ENCODE measurements at regions not wholly inside any gene's neighbourhood (a gene's known extent, or its start where the extent isn't known, plus 50 kb on each side); places are given as distances from the start of the nearest gene placed in this dataset.
"Not testable (repeated sequence)": the region's sequence is repeated elsewhere in the genome, so short reads cannot be mapped to it uniquely, and the experiment has no call there.

DNA sequence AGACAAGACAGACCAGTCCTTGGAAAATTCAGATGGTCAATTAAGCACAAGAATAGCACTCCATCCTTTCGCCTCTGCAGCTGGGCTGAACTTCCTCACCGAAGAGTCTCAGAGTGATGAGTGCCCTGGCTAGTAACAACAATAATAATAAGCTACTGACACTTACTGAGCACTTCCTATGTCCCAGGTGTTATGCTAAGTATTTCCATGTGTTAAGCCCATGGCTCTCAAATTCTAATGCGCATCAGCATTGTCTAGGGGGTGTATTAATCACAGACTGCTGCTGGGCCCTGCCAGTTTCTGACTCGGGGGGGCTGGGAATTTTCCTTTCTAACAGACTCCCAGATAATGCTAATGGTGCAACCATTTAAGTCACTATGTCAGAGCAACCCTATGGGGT is 118.2 kb upstream of the LRFN2 start:
- no peak for DNase-seq (ENCODE audit: low read depth in 4 of 4, low spot score in 3 of 4)

- DNase-seq (ENCODE audit: low read depth in 4 of 4, low spot score in 3 of 4), result no peak
Measured at GRCh38 chr6:40701352-40702007, 114.3 kb upstream of the LRFN2 start.

DNA sequence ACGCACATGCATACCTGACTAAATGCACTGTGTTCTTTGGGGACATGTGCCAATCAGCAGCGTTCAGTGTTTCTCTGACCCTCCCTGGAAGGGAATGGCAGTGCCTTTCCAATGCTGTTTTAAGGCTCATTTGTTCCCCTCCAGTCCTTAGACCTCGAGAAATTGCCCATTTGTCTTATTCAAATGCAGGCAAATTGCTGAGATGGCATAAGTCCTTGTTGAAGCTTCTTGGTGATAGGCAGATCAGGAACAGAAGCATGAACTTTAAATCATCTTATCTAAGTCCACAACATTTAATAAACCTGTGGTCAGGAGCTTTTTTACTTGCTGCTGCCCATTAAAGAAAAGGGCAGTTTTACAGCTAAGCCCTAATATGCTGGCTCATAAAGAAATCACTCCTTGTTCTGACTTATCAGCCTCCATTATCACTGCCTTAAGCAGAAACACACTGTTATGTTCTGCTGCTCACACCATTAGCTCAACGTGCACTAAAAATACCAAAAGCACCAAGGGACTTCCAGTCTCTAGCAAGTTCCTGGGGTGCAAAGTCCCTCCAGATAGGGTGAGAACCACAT is 112.9 kb upstream of the LRFN2 start:
- no peak for DNase-seq (ENCODE audit: low read depth in 4 of 4, low spot score in 3 of 4)

GRCh38 chr6:40695750-40696415 is 108.7 kb upstream of the LRFN2 start:
- DNase-seq (ENCODE audit: low read depth in 4 of 4, low spot score in 3 of 4), result no peak

DNA sequence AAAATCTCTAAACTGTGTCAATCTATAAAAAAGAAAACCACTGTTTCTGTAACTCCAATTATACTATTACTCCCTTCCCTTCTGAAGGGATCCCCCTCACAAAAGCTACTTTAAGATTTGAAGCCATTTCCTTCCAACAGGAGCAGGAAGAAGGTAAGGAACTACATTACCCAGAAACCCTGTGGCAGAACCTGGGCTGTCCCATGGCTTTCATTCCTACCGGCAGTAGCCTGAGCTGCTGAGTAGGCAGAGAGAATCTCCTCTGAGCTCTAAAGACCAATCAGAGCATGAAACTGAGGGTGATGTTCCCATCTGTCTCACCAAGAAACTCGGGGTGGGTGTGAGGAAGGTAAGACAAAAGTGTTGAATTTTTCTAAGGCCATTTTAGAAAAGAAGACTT is 108.0 kb upstream of the LRFN2 start:
- no peak for DNase-seq (ENCODE audit: low read depth in 4 of 4, low spot score in 3 of 4)

- DNase-seq (ENCODE audit: low read depth in 4 of 4, low spot score in 3 of 4), result no peak
Measured at GRCh38 chr6:40693768-40694167, 106.6 kb upstream of the LRFN2 start.

- DNase-seq (ENCODE audit: low read depth in 4 of 4, low spot score in 3 of 4), result no peak
Measured at GRCh38 chr6:40692337-40692736, 105.2 kb upstream of the LRFN2 start.

DNA sequence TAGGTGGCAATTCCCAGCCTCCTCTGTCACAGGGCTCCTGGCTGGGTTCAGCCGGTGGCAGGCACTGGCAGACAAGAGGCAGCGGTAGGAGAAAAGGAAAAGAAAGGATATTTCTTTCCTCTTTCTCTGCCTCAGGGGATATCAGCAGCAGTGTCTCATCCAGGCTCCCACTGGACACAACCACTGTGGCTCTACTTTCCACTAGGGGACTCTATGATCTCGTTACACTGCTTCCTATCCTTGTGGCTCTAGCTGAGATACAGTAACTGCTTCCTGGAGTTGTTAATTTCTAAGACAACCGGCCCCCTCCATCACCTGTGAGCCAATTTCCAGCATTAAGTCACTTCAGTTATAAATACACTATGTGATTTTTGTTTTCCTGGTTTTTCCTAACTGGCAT is 102.0 kb upstream of the LRFN2 start:
- DNase-seq (ENCODE audit: low read depth in 4 of 4, low spot score in 3 of 4), result no peak

GRCh38 chr6:40688214-40688761 is 101.1 kb upstream of the LRFN2 start:
- no peak for DNase-seq (ENCODE audit: low read depth in 4 of 4, low spot score in 3 of 4)

GRCh38 chr6:40685862-40686261 is 98.7 kb upstream of the LRFN2 start:
- DNase-seq (ENCODE audit: low read depth in 4 of 4, low spot score in 3 of 4), result no peak

DNA sequence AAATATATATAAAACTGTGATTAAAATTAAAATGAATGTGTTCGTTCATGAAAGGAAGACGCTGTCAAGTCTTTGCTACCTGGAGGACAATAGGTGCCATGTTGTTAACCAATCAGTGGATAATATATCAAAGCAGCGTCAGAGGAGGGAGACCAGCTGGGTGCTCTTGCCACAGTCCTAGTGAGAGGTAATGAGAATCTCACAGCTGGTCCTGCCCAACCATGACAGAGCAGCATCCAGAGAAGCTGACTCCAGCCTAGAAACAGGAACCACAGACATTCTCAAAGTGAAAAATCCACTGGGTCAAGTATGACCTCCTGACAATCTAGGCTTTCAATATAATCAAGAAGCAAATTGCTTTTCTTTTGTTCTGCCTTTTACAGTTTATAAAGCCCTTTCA is 94.5 kb upstream of the LRFN2 start:
- no peak for DNase-seq (ENCODE audit: low read depth in 4 of 4, low spot score in 3 of 4)

- DNase-seq (ENCODE audit: low read depth in 4 of 4, low spot score in 3 of 4), result no peak
Measured at GRCh38 chr6:40678941-40679340, 91.8 kb upstream of the LRFN2 start.

- no peak for DNase-seq (ENCODE audit: low read depth in 4 of 4, low spot score in 3 of 4)
Measured at GRCh38 chr6:40674170-40674569, 87.0 kb upstream of the LRFN2 start.

GRCh38 chr6:40672087-40672486 is 84.9 kb upstream of the LRFN2 start:
- DNase-seq (ENCODE audit: low read depth in 4 of 4, low spot score in 3 of 4), result no peak

GRCh38 chr6:40671694-40672050 is 84.5 kb upstream of the LRFN2 start:
- no peak for DNase-seq (ENCODE audit: low read depth in 4 of 4, low spot score in 3 of 4)

DNA sequence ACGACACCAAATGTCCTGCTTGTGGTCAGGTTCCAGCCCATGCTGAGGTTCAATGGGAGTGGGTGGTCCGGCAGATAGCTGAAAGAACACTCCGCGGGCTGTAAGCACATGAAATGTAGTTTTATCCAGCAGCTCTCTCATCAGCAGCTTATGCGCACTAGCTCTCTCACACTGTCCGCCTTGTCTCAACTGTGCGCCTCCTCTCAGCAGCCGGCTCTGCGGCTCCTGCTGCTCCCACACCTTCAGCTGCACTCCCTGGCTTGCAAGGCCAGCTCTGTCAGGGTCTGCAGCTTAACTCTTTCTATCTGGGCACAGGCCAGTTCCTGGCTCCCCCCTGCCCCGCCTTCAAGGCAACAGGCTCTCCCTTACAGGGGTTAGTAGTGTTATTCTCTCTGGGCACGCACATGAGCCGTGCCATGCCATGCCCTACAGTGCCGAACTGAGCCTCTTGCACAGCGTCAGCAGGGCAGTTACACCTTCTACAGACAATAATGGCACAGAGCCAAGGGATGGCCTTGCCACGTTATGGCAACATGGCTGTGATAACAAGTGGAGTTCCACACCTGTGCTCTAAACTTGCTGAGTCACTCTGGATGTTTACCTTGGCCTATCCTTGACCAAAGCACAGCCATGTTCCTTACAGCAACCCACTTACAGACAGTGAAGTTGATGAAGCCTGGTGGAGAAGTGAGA is 84.0 kb upstream of the LRFN2 start:
- DNase-seq (ENCODE audit: low read depth in 4 of 4, low spot score in 3 of 4), result no peak

GRCh38 chr6:40669343-40669742 is 82.2 kb upstream of the LRFN2 start:
- DNase-seq (ENCODE audit: low read depth in 4 of 4, low spot score in 3 of 4), result no peak

DNA sequence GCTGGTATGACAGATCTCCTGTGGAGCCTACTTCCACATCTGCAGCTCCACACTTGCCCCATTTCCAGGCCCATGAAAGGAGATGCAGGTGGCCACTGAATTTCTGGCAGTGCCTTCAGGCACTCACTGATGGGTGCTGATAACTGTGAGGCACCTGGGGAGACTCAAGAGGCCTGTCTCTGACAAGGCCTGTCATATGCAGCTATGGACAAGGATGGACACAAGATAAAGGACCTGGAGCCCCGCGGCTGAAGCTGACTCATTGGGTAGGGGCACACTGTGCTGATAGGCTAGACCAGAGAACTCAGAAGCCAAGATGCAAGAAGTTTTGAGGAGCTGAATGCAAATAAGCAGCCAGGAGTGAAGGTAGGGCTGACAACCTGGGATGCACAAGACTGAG is 81.0 kb upstream of the LRFN2 start:
- DNase-seq (ENCODE audit: low read depth in 4 of 4, low spot score in 3 of 4), result no peak

- DNase-seq (ENCODE audit: low read depth in 4 of 4, low spot score in 3 of 4), result no peak
Measured at GRCh38 chr6:40666530-40666929, 79.4 kb upstream of the LRFN2 start.

DNA sequence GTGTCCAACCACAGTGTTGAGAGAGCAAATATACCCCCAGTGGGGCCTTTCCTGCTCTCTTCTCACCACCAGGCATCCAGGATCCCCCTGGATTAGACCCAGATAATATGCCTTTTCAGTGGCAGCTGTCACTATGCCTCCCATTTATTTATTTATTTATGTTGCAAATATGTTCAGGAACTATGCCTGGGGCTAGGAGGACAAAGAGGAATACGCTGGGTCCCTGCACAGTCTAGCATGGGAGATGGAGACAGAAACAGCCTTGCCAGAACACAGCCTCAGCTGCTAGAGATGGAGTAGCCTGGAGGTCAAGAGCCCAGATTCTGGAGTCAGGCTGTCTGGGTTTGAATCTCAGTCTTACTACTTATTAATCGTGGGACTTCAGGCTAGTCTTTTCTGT is 74.6 kb upstream of the LRFN2 start:
- DNase-seq (ENCODE audit: low read depth in 4 of 4, low spot score in 3 of 4), result no peak

GRCh38 chr6:40656772-40657171 is 69.6 kb upstream of the LRFN2 start:
- not testable (repeated sequence) for DNase-seq (ENCODE audit: low read depth in 4 of 4, low spot score in 3 of 4)

DNA sequence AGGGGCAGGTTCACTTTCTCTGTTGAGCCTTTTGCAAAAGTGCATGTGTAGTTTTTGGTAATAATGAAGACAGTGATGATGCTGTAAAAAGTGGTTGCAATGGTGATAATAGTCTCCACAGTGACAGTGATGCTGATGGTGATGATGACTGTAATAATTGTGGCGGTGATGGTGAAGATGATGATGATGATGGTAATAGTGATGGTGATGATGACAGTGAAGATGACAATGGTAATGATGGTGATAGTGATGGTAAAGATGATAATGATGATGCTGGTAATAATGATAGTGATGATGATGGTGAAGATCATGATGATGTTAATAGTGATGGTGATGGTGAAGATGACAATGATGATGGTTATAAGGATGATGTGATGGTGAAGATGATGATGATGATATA is 67.7 kb upstream of the LRFN2 start:
- DNase-seq (ENCODE audit: low read depth in 4 of 4, low spot score in 3 of 4), result no peak

Data from right renal pelvis (tissue), 4 donors.